Amniotic stem cell (primary cell): ENCODE measurements at regions not wholly inside any gene's neighbourhood (a gene's known extent, or its start where the extent isn't known, plus 50 kb on each side); places are given as distances from the start of the nearest gene placed in this dataset.

Source experiments
- DNase-seq: peaks from one replicate; lab custom pipeline; 2025; lab: John Stamatoyannopoulos, UW

DNA sequence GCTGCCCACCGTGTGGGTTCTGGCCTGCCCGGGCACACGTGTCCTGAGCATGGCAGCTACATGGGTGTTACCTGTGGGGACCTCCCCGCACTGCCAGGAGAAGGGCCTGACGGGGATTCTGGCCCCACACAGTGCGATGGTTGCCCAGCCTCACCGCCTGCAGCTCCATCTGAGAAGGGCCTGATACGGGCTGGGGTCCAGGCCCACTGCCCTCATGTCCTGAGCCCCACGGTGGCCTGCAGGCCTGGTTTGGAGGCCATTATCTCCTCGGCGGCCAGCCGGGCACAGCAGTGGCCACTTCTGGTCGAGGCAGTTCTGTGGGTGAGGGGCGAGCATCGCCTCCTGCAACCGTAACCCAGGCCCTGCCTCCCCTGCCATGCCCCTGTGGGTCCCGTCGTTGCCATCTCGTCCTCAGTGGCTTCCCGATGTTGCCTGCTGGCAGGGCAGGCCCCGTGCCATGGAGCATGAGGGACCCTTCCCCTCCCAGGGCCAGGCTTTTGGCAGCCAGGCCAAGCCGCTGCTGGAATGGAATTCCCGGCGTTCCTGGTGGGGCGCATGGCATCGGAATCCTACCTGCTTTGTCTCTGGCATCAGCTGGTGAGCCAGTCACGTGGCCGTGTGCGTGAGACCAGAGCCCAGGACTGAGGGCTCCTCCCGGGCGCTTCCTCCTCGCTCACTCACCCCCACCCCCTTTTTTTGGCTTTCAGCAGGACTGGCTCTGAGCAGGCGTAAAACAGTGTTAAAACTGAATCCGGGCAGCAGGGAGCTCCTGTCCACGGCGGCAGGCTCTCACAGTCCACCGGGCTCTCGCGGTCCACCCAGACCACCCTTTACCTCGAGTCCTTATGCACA lies 71.9 kb upstream of the PPARA start:
- DNase-seq, result no peak

DNA sequence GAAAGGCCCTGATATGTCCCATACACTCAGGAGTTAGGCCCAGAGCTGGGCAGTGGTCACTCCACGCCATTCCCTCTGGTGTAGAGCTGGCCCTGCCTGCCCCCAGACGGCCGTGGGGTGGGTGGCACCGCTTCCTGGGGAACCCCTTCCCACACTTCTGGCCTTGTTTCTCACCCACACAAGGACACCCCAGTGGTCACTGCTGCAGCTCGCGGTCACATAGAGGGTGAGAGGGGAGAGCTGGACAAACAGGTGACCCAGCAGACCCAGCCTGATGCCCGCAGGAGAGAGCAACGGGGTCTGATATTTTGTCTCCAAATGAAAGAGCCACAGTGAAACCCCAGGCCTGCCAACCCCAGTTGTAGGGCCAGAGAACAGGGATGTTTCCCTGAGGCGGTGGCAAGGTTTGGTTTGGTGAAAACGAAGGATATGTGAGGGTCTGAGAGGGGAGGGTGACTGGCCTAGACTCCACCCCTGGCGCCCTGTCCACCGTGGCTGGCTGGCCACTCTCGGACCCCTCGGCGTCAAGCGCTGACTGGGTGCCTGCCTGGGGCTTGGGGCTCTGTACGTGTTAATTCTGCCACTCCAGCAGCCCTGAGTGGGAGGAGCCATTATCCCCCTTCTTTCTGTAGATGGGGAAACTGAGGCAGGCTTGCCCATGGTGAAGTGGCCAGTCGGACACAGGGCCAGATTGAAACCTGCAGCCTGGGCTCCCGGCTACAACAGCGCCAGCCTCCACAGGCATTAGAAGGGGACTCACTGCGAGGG lies 71.0 kb upstream of the PPARA start:
- DNase-seq, result no peak

DNA sequence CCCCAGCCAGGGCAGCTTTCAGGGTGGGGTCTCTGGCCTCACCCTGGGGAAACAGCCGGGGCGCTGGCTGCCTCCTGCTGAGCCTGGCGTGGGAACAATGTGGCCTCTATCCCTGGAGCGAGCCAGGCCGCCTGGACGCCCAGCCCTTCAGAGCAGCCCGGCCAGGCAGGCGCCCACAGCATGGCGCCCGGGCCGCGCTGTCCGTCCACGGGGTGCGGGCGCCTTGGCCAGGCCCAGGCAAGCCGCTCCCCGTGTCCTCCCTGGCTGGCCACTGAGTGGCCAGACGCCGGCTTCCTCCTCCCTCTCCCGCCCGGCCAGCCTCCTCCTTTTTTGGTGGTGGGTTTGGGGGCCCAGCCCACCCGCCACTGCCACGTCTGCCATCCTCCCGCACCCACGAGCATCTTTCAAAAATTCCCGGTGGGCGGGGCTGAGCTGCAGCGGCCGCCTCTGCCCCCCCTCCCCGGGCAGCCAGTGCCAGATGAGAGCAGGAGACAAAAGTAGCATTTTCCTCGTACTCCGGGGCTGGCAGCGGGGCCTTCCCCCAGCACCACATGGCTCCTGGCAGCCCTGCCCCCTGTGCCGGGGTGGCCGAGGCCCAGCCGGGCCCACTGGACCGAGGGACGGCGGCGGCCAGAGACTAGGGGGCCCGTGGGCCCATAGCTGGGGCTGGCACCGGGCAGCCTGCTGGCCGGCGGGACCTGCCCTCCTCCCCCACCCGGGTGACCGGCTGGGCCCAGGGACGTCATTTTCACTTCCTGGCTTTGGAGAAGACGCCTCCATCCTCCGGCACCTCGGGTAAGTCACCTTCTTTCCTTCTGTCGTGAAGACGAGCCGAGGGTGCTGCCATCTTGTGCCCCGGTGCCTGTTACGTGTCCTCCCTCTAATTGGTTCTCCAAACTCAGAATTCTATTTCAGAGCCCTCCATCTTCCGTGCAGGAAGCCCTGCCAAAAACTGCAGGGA lies 70.2 kb upstream of the PPARA start:
- DNase-seq, result no peak

DNA sequence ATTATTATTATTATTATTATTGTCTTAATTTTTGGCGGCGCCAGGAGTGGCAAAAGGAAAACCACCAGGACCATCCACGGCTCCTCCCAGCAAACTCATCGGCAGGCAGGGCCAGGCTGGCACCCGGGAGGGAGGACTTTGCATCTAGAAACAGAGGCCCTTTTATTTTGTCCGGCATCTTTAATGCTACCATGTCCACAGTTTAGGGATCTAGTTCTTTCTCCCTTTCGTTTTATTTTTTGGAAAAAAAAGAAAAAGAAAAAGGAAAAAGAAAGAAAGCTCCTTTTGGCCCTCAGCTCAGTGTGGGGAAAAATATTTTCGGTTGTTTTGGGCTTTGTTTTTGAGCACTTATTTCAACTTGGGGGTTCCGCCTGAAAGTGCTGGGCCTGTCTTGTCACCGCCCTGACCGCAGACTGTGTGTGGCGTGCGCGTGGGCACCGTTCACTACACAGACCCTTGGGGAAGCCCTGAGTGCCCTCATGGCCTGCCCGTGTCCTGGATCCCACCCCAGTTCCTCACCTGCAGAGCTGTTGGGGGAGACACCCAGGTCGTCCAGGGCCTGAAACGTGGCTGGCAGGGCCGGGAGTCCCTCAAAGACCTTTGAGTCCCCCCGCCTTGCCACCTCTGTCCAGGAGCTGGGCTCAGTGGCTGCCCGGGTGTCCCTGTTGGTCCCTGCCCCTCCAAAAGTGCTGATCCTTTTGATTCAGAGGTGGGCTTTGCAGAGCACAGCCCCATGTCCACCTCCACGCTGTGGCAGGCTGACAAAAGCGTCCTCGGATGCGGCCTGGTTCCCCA lies 69.1 kb upstream of the PPARA start:
- no peak for DNase-seq

DNA sequence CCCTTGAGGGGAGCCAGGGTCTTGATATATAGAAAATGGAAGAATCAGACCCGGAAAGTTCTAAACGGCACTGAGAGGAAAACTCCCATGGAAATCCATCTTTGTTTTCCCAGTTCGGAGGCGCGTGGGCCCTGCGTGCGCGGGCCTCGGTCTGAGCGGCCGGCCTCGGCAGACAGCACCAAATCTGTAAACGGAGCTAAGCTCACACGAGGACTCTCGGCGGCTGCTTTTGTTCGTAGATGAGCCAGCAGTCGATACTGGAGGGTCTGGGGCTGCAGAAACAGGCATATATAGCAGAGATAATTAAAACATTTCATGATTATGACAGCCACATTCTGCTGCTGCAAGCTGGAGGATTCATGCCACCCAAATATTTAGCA lies 68.5 kb upstream of the PPARA start:
- no peak for DNase-seq

DNA sequence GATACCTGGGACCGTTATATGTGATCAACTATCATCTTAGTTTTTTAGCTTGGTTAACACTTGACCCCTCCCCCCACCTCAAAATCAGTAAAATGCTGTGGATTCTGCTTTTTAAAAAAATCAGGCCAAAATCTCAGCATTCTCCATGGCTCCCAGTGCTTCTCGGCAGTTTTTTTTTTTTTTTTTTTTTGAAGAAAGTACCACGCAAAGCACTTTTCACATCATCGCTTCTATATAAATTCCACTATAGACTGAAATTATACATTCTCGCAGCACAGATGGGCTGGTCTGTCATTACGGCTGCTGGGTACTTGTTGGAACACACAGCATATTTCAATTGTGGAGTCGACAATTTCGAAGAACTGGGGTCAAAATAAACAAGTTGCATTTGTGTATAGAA lies 67.7 kb upstream of the PPARA start:
- no peak for DNase-seq

DNA sequence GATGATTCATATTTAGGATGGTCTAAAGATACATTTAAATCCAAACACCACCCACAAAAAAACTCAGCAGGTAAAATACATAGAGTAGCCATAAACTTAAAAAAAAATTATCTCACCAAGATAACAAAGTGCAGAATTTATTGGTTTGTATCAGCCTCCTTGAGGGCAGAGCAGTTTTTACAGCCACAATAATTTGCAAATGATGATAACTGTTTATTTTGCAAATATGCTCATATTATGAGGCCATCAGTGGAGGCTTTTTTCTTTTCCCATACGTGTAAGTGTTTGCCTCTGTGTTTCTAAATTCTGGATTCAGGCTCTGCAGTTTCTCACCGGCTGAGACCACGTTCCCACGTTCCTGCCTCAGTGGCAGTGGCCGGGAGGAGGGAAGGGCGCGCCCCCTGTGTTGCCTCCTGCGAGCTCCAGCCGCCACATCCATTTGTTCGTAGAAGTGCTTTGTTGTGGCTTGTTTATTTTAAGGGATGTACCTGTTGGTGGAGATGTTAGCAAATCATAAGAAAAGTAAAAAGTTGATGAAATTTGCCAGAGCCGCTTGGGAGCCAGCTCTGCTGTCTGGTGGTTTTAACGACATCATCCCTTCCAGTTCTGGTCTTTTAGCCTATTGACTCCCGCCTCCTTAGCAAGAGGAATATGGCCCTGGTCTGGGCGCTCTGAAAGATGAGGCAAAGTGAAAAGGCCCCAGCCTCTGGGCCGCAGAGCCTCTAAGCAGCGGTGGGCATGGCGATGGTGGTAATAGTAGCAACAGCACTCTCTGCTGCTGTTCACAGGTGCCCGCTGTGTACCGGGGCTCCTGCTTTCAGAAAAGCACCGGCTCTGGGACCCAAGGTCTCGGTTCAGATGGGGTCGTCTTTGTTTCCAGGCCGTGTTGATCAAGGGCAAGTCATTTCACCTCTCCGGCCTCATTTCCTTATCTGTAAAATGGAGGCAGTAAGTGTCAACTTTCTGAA lies 66.7 kb upstream of the PPARA start:
- no peak for DNase-seq

DNA sequence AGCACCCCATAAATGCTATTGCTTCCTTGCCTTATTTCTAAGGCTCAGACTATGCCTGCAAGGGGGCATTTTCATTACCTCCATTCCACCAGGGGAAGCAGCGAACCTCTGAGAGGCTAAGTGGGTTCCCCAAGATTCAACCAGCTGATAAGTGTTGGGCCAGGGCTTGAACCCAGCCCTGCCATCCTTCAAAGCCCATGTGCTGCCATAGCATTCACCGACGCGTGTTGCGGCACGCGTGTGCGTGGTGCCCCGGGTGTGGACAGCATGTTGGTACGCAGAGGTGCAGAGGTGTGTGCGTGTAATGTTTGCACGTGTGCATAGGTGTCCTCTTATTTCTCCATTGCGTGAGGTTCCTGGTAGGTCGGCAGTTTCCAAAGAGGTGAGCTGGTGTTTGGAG lies 66.0 kb upstream of the PPARA start:
- DNase-seq, result no peak

DNA sequence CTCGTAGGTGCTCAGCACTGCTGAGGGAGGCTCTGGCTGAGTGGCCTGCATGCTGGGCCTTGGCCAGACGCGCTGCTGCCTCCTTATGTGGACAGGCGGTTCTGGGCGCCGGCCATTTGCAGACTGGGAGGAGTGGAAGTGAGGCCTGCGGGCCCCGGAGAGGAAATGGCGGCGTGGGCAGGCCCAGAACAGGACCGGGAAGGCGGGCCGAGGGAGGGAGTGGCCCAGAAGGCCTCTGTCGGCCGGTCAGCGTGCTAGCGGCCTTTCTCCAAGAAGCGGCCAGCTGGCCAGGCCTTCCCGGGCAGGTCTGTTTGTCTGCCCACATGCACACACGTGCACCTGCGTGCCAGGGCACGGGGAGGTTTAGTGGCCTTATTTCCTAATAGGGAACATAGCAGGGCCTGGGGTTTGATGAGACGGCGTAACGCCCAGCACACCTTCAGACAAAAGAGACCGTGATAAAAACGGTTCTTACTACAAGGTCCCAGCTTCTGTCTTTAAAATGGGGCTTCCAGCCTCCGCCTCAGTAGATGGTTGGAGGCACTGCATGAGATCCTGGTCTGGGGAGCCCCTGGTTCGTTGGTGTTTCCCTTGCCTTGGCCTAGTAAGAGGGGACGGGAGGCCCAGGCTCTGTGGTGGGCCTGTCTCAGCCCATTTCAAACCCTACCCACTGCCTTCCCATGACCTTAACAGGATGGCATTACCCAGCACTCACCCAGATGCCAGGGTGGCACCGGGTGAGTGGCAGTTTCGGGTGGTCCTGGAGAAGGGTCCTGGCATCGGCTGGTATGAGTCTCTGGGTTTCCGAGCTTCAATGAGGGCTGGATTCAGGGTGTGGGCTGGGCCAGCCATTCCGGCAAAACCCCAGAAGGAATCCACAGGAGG lies 65.1 kb upstream of the PPARA start:
- DNase-seq, result no peak

DNA sequence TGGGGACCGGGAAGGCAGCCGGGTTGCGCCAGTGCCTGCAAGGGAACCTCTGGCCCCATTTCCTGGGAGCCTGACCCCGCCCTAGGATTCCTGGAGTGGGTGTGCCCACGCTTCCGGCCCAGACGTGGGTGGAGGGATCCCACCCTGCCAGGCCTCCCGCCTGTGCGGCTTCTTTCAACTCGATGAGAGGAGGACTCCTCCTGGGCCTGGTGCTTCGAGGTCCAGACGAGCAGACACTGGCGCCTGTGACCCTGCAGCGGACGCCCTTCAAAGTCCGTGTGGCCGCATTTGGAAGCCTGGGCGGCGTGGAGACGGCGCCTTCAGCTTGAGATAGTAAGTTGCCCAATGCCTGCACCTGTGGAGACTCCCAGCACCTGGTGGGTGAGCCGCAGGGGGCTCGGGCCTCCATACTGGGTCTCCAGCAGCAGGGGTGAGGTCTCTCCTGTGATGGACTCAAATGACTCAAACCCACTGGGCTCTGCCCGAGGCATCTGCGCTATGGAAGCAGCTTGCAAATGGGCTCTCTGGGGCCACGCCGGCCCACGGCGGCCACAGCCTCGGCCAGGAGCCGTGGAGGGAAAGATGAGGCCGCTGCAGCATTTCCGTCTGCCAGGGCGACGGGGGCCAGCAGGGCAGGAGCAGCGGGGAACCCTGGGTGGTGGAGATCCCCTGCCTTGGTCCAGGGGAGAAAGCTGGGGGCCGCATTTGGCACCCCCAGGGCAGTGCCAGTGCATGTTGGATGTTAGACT lies 64.3 kb upstream of the PPARA start:
- no peak for DNase-seq

DNA sequence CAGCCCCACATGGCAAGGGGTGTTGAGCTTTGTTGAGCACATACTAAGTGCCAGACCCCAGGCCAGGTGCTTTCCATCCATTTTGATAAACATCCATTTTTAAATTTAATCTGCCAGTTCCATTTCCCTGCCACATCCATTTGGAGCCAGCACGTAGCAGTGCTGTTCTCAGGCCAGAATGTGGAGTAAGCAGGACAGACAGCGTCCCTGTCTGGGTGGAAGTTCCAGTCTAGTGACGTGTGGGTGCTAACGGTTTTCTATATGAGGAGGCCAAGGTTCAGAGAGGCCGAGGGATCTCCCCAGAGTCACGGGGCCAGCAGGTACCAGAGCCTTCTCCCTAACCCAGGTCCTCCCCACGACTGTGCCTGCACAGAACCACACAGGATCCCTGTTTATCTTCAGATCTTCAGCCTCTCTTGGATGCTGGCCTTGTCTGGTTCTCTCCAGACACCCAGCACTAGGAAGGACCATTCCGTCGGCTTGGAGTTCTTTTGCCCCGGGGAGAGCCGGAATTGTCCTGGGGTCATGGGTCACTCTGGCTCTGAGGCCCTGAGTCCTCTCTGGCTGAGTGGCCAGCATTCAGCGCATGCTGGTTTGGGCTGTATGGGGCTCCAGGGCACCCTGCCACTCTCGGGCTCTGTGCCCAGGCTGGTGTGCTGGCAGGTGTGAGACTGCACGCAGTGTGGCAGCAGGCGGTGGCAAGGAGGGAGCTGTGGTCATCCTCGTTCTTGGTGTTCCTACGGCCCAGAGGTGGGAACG lies 63.6 kb upstream of the PPARA start:
- DNase-seq, result no peak

DNA sequence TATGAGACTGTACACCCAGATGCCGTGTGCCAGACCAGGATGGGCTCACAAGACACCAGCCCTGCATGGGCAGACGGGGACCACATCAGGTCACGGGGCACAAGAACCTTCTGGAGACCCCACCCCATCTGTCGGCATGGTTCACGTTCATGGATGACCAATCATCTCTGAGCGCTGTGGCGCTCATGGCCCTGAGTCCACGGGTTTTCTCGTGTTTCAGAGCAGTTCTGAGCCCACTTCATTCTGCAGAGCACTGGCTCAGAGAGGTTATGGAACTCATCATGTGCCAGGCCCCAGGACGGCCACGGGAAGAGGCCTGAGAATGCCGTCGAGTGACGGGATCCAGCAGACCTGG lies 63.0 kb upstream of the PPARA start:
- DNase-seq, result no peak

DNA sequence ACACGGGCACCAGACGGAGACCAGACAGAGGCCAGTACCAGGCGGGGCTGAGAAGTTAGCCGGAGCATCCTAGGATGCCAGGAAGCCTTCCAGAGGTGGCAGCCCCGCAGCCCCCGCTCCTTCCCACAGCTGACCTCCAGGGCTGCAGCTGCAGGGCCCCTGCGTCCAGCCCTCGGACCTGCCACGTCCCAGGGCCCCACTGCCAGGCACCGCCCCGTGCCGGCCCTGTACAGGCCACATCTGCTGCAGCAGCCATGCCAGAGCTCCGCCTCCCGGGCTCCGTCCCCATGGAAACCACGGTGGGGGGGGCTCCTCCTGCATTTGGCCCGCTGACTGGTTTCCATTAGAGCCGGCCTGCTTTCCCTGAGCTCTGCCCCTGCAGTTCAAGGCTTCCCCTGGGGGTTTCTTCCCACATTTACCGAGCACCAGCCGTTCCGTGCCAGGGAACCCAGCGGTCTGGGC lies 62.5 kb upstream of the PPARA start:
- peak; percentile 47 for DNase-seq

DNA sequence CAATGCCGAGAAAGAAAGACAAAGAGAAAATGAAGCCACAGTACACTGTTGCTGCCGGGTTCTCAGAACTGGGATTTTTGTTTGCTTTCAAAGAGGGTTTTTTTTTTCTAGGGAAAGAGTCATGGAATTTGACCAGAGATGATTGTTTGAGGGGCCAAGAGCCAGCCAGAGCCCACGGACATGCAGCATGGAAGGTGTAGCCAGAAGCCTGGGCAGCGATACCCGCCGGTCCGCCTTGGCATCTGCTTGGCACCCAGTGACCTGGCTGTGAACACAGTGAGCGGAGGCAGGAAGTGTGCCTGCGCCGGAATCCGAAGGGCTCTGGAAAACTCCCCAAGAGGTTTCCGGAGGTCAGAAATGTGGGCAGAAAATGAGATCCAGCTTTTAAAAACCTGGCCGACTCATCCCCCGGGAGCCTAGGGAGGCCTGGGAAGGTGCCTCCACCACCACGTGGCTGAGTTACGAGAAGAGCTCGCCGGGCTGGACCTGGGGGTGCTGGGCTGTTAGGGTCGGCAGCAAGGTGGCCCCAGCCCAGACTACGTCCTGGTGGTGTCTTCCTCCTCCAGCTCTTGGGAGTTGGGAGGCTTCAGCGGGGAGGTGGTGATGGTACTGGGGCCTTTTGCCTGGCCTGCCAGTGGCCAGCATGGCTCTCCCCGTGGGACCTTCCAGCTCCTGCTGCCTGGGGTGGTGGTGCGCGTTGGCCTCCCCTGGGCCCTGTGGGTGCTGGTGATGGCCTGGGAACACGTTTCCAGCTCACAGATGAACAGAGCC lies 61.6 kb upstream of the PPARA start:
- peak; percentile 64 for DNase-seq

DNA sequence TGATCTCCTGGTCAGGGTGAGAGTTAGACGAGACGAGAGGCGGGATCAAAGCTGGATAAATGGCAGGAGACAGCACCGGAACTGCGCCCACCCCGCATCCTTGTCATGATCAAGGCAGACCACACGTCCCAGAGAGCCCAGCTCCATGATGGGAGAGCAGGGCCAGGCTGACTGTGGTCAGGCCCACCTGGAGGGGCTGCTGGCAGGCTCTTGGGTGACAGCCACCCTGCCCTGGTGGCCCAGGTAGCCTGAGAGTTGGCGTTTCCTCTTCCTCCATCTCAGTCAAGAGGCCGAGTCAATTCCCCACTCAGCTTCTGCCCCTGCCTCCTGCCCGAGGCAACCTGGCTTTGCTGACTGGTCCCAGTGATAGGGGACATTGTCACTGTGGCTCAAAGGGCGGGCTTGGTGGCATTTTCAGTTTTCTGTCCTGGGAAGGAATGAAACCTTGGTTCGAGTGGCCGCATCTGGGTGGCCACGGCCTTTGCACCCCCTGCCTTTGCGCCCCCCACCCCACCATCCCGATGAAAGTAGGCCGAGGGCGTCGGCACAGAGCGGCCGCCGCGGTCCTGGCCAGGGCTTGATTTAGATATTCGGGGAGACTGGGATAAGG lies 60.8 kb upstream of the PPARA start:
- DNase-seq, result no peak

DNA sequence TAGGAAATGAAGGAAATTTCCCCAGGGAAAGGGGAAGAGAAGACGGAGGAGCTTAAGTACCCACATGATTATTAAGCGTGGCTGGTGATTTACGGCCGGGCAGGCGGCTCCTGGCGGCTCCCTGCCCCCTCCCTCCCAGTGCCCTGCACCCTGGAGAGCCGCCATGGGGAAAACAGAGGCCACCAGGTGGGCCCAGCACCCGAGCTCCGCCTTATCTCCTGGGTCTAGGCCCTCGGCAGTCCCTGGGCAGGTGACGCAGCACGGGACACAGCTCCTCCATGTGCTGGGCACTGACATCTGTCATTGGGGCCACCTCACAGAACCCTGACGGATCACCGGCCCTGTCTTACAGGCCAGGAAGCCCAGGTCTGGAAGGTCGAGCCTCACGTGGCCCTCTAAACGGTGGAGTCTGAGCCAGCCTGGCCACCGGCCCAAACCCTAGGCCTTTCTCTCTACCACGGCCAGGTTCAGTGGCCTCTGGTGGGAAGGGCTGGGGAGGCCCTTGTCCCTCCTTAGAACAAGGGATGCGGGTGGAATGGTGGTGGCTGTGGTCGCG lies 60.2 kb upstream of the PPARA start:
- no peak for DNase-seq
